ENCODE measurements at regions not wholly inside any gene's neighbourhood (a gene's known extent, or its start where the extent isn't known, plus 50 kb on each side); places are given as distances from the start of the nearest gene placed in this dataset.

DNA sequence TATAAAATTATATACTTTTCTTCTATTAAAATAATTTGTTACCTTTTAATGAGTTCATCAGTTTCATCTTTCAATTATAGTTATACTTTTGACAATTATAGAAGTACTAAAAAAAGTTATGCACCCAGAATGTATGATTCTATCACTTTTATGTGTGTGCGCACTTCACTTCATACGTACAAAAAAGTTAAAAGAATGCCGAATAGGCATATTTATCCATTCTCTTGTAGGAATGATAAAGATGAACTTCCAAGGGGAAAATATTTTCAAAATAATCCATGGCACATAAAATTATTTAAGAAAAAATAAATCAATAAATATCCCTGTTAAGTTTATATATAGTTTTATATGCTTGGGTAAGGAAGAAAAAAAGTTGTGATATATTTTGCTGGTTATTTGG lies 166.9 kb upstream of the PRSS1 start:
- TF ChIP-seq POLR2A (IDR thresholded peaks at IDR 0.05; ENCODE audit: low read depth, low read length) (no peak), POU2F2 (IDR thresholded peaks at IDR 0.05; ENCODE audit: low read depth, low read length) (no peak)
